PFSK-1 (cell line): ENCODE measurements at regions not wholly inside any gene's neighbourhood (a gene's known extent, or its start where the extent isn't known, plus 50 kb on each side); places are given as distances from the start of the nearest gene placed in this dataset.

ENCODE experiments used
- POLR2AphosphoS5 ChIP-seq: IDR thresholded peaks from 2 replicates; pipeline ENCODE4 v1.6.1; 2012; ENCODE audit warnings: low read depth, mild to moderate bottlenecking, control low read depth, low read length, moderate library complexity
- SIN3A ChIP-seq: IDR thresholded peaks from 2 replicates; pipeline ENCODE4 v1.6.1; 2012; ENCODE audit warnings: mild to moderate bottlenecking, low read length, moderate library complexity, borderline replicate concordance; ENCODE audit not compliant: insufficient read depth

DNA sequence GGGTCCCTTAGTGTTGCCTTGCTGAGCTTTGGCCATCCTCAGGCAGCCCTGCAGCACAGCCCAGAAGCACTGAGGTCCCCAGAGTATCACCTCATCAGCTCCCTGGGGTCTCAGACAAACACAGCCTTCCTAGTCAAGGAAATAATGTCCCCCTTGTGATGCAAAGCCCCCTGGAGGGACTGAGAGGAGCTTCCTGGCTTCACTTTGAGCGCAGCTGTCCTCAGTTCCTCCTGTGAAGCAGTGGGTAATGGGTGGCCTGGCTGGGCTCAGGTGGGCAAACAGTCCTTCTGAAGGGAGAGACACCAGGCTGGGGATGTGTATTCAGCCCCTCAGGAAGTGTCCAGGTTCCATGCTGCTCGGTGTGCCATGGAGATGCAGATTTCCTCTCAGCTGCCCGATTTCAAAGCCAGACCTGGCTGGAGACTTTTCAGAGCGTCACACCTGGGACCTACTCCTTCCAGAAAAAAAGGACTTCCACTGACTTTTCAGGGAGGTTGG is 79.2 kb upstream of the FOXA2 start:
- no peak for TF ChIP-seq POLR2AphosphoS5
- TF ChIP-seq SIN3A = no peak
